ENCODE measurements at regions not wholly inside any gene's neighbourhood (a gene's known extent, or its start where the extent isn't known, plus 50 kb on each side); places are given as distances from the start of the nearest gene placed in this dataset.

- TF ChIP-seq CTCF (IDR thresholded peaks at IDR 0.05 in 2 of 3, conservative IDR thresholded peaks at IDR 0.05 in 1 of 3; ENCODE audit: control insufficient read depth in 2 of 3, extremely low read depth in 1 of 3, insufficient read depth in 1 of 3, low read depth in 3 of 3, low read length in 3 of 3) (no peak), RCOR1 (conservative IDR thresholded peaks at IDR 0.05; ENCODE audit: low read depth, low read length) (no peak), MAX (IDR thresholded peaks at IDR 0.05; ENCODE audit: low read depth, low read length) (no peak), E4F1 (IDR thresholded peaks at IDR 0.05; ENCODE audit: borderline replicate concordance, partially characterized antibody) (no peak), ATF3 (IDR thresholded peaks at IDR 0.05; ENCODE audit: borderline replicate concordance, extremely low read depth, low read depth, low read length) (no peak), USF1 (IDR thresholded peaks at IDR 0.05; ENCODE audit: borderline replicate concordance, extremely low read length, insufficient read depth, low read depth, low read length) (no peak), POLR2AphosphoS2 (IDR thresholded peaks at IDR 0.05; ENCODE audit: low read depth, low read length) (no peak), RBBP5 (conservative IDR thresholded peaks at IDR 0.05) (no peak), CHD1 (IDR thresholded peaks at IDR 0.05; ENCODE audit: low read depth, low read length) (no peak), REST (IDR thresholded peaks at IDR 0.05; ENCODE audit: low read depth, low read length) (no peak), SIN3A (IDR thresholded peaks at IDR 0.05; ENCODE audit: low read depth, low read length) (no peak), EP300 (IDR thresholded peaks at IDR 0.05; ENCODE audit: borderline replicate concordance in 1 of 2, control insufficient read depth in 1 of 2, low read depth in 2 of 2, low read length in 2 of 2) (no peak), USF2 (IDR thresholded peaks at IDR 0.05; ENCODE audit: borderline replicate concordance, low read depth, low read length) (no peak)
Measured at GRCh38 chr13:48586591-48587103, 53.8 kb upstream of the RCBTB2 start.
